Liver (tissue), 3 donors: ENCODE measurements at regions not wholly inside any gene's neighbourhood (a gene's known extent, or its start where the extent isn't known, plus 50 kb on each side); places are given as distances from the start of the nearest gene placed in this dataset.

Experiments used
- EGR1 ChIP-seq, 2 donors: IDR thresholded peaks; 2 replicates each; pipeline ENCODE4 v1.6.1; 2016 to 2018; ENCODE audit warnings: antibody characterized with exemption in 2 of 2, low read depth in 2 of 2
- HNF4G ChIP-seq: IDR thresholded peaks from 2 replicates; pipeline ENCODE4 v1.6.1; 2016; ENCODE audit warnings: antibody characterized with exemption
- JUND ChIP-seq, 2 donors: IDR thresholded peaks; 2 replicates each; pipeline ENCODE4 v1.6.1; 2016; ENCODE audit warnings: antibody characterized with exemption in 2 of 2
- RAD21 ChIP-seq, 2 donors: IDR thresholded peaks; 2 replicates each; pipeline ENCODE4 v1.6.1; 2016; ENCODE audit warnings: antibody characterized with exemption in 2 of 2, mild to moderate bottlenecking in 2 of 2
- REST ChIP-seq: IDR thresholded peaks from 2 replicates; pipeline ENCODE4 v1.6.1; 2016; ENCODE audit warnings: antibody characterized with exemption, mild to moderate bottlenecking
- SP1 ChIP-seq: IDR thresholded peaks from 2 replicates; pipeline ENCODE4 v1.6.1; 2018; ENCODE audit warnings: antibody characterized with exemption, mild to moderate bottlenecking
- TAF1 ChIP-seq: conservative IDR thresholded peaks from 2 replicates; pipeline ENCODE4 v1.6.1; 2016; ENCODE audit warnings: antibody characterized with exemption, mild to moderate bottlenecking
- YY1 ChIP-seq: IDR thresholded peaks from 2 replicates; pipeline ENCODE4 v1.6.1; 2016; ENCODE audit warnings: antibody characterized with exemption, mild to moderate bottlenecking
- TF ChIP-seq, protein P1 (sequence below): fragments of 150-350 bp; IDR thresholded peaks from 2 replicates; pipeline ENCODE4 v1.5.1; 2017; ENCODE audit warnings: improper control_type of control experiment, low read depth, low read length; ENCODE audit not compliant: missing input control
- TF ChIP-seq, protein P2 (sequence below): IDR thresholded peaks from 2 replicates; pipeline ENCODE4 v1.6.1; 2016; ENCODE audit warnings: antibody characterized with exemption
- donor health status: healthy.
- donor health status: healthy.

DNA sequence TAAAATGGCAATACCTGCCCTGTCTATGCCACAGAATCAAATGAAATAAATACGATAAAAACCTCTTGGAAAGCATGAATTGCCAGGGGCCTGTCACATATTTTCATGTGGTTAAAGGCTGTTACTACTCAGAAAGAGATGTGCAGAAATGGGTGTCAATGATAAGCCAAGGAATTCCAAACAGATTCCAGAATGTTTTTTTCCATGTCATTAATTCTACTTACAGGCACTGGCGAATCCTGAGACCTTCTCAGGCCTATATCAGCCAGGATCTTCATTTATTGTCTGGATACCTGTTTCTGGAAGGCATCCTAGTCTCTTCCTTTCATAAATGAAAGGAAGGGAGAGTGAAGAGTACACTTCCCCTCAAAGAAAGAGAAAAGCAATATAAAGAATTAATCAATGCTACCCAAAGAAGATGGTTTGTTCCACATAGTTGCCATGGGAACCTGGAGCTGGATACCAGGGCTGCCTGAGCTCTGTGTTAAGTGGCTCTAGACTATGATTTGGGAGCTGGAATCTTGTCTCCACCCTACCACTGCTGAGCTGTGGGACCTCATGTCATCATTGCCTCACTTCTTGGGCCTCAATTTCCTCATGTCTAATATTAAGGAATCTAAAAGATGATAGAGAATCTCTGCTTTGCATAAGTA lies 335.1 kb upstream of the SKOR2 start:
- TF ChIP-seq, protein P1, sequence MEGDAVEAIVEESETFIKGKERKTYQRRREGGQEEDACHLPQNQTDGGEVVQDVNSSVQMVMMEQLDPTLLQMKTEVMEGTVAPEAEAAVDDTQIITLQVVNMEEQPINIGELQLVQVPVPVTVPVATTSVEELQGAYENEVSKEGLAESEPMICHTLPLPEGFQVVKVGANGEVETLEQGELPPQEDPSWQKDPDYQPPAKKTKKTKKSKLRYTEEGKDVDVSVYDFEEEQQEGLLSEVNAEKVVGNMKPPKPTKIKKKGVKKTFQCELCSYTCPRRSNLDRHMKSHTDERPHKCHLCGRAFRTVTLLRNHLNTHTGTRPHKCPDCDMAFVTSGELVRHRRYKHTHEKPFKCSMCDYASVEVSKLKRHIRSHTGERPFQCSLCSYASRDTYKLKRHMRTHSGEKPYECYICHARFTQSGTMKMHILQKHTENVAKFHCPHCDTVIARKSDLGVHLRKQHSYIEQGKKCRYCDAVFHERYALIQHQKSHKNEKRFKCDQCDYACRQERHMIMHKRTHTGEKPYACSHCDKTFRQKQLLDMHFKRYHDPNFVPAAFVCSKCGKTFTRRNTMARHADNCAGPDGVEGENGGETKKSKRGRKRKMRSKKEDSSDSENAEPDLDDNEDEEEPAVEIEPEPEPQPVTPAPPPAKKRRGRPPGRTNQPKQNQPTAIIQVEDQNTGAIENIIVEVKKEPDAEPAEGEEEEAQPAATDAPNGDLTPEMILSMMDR: no peak
- no peak for TF ChIP-seq RAD21 (IDR thresholded peaks at IDR 0.05)
- TF ChIP-seq HNF4G: no peak
- no peak for TF ChIP-seq JUND (IDR thresholded peaks at IDR 0.05)
- no peak for TF ChIP-seq TAF1
- TF ChIP-seq YY1: no peak
- TF ChIP-seq REST: no peak
- no peak for TF ChIP-seq SP1
- no peak for TF ChIP-seq EGR1 (IDR thresholded peaks at IDR 0.05; ENCODE audit: low read depth in 2 of 2)
- TF ChIP-seq, protein P2, sequence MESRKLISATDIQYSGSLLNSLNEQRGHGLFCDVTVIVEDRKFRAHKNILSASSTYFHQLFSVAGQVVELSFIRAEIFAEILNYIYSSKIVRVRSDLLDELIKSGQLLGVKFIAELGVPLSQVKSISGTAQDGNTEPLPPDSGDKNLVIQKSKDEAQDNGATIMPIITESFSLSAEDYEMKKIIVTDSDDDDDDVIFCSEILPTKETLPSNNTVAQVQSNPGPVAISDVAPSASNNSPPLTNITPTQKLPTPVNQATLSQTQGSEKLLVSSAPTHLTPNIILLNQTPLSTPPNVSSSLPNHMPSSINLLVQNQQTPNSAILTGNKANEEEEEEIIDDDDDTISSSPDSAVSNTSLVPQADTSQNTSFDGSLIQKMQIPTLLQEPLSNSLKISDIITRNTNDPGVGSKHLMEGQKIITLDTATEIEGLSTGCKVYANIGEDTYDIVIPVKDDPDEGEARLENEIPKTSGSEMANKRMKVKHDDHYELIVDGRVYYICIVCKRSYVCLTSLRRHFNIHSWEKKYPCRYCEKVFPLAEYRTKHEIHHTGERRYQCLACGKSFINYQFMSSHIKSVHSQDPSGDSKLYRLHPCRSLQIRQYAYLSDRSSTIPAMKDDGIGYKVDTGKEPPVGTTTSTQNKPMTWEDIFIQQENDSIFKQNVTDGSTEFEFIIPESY: no peak
